Chondrocyte (in vitro differentiated cells): ENCODE measurements at regions not wholly inside any gene's neighbourhood (a gene's known extent, or its start where the extent isn't known, plus 50 kb on each side); places are given as distances from the start of the nearest gene placed in this dataset.
A peak's percentile ranks its signal among the peaks of the same experiment; 100 is the strongest.

Experiments
- DNase-seq: peaks from one replicate; pipeline ENCODE4 v3.0.0; 2021; ENCODE audit warnings: mixed read lengths, low spot score
- H3K27ac Mint-ChIP-seq: one replicate; pipeline ENCODE4 v1.8.0; 2021; ENCODE audit warnings: mild to moderate bottlenecking, moderate library complexity, mixed read lengths; ENCODE audit not compliant: unreplicated experiment
- H3K27me3 Mint-ChIP-seq: 2 replicates; pipeline ENCODE4 v1.8.0; 2021; ENCODE audit warnings: low read depth, mixed read lengths
- H3K36me3 Mint-ChIP-seq: 2 replicates; pipeline ENCODE4 v1.8.0; 2021; ENCODE audit warnings: low read depth, mixed read lengths
- H3K4me1 Mint-ChIP-seq: 2 replicates; pipeline ENCODE4 v1.8.0; 2021; ENCODE audit warnings: low read depth, mild to moderate bottlenecking, mixed read lengths
- H3K4me3 Mint-ChIP-seq: one replicate; pipeline ENCODE4 v1.8.0; 2021; ENCODE audit warnings: mild to moderate bottlenecking, moderate library complexity, mixed read lengths; ENCODE audit not compliant: unreplicated experiment
- H3K9me3 Mint-ChIP-seq: 2 replicates; pipeline ENCODE4 v1.8.0; 2021; ENCODE audit warnings: low read depth, mixed read lengths
- CTCF ChIP-seq: fragments of 200-600 bp; sonication (generic); IDR thresholded peaks from 2 replicates; pipeline ENCODE4 v1.5.0; 2021; ENCODE audit warnings: antibody characterized with exemption, mild to moderate bottlenecking, moderate library complexity

GRCh38 chr6:113004470-113005270, 657.5 kb downstream of the RFPL4B start:
- no peak overlapping the region for H3K27ac Mint-ChIP-seq
- H3K9me3 Mint-ChIP-seq = no peaks in the 10 kb centered on the region
- no peak overlapping the region for H3K4me3 Mint-ChIP-seq

GRCh38 chr6:113006494-113006893, 659.4 kb downstream of the RFPL4B start:
- Mint-ChIP-seq H3K4me3 (no peak overlapping the region), H3K36me3 (no peaks in the 10 kb centered on the region), H3K27me3 (no peaks in the 10 kb centered on the region), H3K27ac (no peak overlapping the region), H3K4me1 (peaks cover 50% of the 10 kb centered on the region), H3K9me3 (no peaks in the 10 kb centered on the region)
- no peak for TF ChIP-seq CTCF
- no peak for DNase-seq

More at GRCh38 chr6:113004470-113005270, 657.5 kb downstream of the RFPL4B start:
- no peaks in the 10 kb centered on the region for H3K36me3 Mint-ChIP-seq
- no peak for DNase-seq
- H3K27me3 Mint-ChIP-seq = no peaks in the 10 kb centered on the region
- peaks cover 32% of the 10 kb centered on the region for H3K4me1 Mint-ChIP-seq
- no peak for TF ChIP-seq CTCF

GRCh38 chr6:113009682-113010081, 662.6 kb downstream of the RFPL4B start:
- Mint-ChIP-seq H3K27ac (peak overlapping the region; percentile 84), H3K4me1 (peaks cover 69% of the 10 kb centered on the region)
- DNase-seq = no peak

GRCh38 chr6:113010196-113010989, 663.3 kb downstream of the RFPL4B start:
- Mint-ChIP-seq H3K36me3 (no peaks in the 10 kb centered on the region), H3K4me3 (no peak overlapping the region)
- DNase-seq = no peak

More at GRCh38 chr6:113009682-113010081, 662.6 kb downstream of the RFPL4B start:
- Mint-ChIP-seq H3K36me3 (no peaks in the 10 kb centered on the region), H3K9me3 (no peaks in the 10 kb centered on the region), H3K4me3 (no peak overlapping the region), H3K27me3 (no peaks in the 10 kb centered on the region)
- no peak for TF ChIP-seq CTCF

More at GRCh38 chr6:113010196-113010989, 663.3 kb downstream of the RFPL4B start:
- peak overlapping the region; percentile 84 for H3K27ac Mint-ChIP-seq
- TF ChIP-seq CTCF = no peak
- H3K4me1 Mint-ChIP-seq = peaks cover 76% of the 10 kb centered on the region
- no peaks in the 10 kb centered on the region for H3K9me3 Mint-ChIP-seq
- no peaks in the 10 kb centered on the region for H3K27me3 Mint-ChIP-seq
